ENCODE measurements at regions not wholly inside any gene's neighbourhood (a gene's known extent, or its start where the extent isn't known, plus 50 kb on each side); places are given as distances from the start of the nearest gene placed in this dataset.

- TF ChIP-seq POLR2A (IDR thresholded peaks at IDR 0.05) (no peak), POLR2AphosphoS5 (IDR thresholded peaks at IDR 0.05) (no peak), CTCF (IDR thresholded peaks at IDR 0.05) (no peak)
These were observed 132.6 kb upstream of the FSTL4 start for GRCh38 chr5:133744960-133745308.

All from gastroesophageal sphincter (tissue), 3 donors.